Panc1 (cell line): ENCODE measurements at regions not wholly inside any gene's neighbourhood (a gene's known extent, or its start where the extent isn't known, plus 50 kb on each side); places are given as distances from the start of the nearest gene placed in this dataset.

Experiments
- ATAC-seq: fragments of 200-7000 bp; cut with Tn5 transposase; 2 replicates; pipeline ENCODE4 v1.9.1; 2020; ENCODE audit warnings: mild to moderate bottlenecking, moderate library complexity
- BruUV-seq: library from RNA; stranded (reverse); fragments of 400-500 nt; replicated peaks from 2 replicates; lab custom pipeline; 2021; lab: Mats Ljungman, UMichigan
- CTCF ChIA-PET: fragments of 300-600 bp; sonication (Branson Sonifier 250); formaldehyde crosslinking; loops from one replicate; lab custom pipeline; 2022; ENCODE audit warnings: antibody characterized with exemption; lab: Charles Lee
- POLR2A ChIA-PET: fragments of 300-600 bp; sonication (Branson Sonifier 250); formaldehyde crosslinking; loops from one replicate; lab custom pipeline; 2022; ENCODE audit warnings: antibody characterized with exemption; lab: Charles Lee
- DNase-seq: peaks from one replicate; pipeline ENCODE4 v3.0.0-alpha.2; 2010; ENCODE audit warnings: low read depth, low spot score
- H3K27ac ChIP-seq: 2 replicates; pipeline ENCODE4 v1.5.1; 2011; ENCODE audit warnings: mild to moderate bottlenecking, low read length, inconsistent platforms
- H3K27me3 ChIP-seq: fragments of 200-500 bp; sonication (Bioruptor generic); 2 replicates; pipeline ENCODE4 v1.6.0; 2014; ENCODE audit warnings: low read length, inconsistent platforms; ENCODE audit not compliant: control insufficient read depth, insufficient read depth
- H3K36me3 ChIP-seq: fragments of 200-500 bp; sonication (Bioruptor generic); 2 replicates; pipeline ENCODE4 v1.5.1; 2014; ENCODE audit warnings: inconsistent platforms, mild to moderate bottlenecking, low read length, moderate library complexity; ENCODE audit not compliant: control insufficient read depth, insufficient read depth
- H3K4me1 ChIP-seq: 2 replicates; pipeline ENCODE4 v1.5.1; 2011; ENCODE audit warnings: inconsistent platforms, mild to moderate bottlenecking, low read length, moderate library complexity; ENCODE audit not compliant: control insufficient read depth, insufficient read depth
- H3K4me3 ChIP-seq, 2 experiments: 2 replicates each; pipeline ENCODE4 v1.5.1; 2011 to 2012; ENCODE audit warnings: low read depth in 2 of 2, low read length in 2 of 2, mild to moderate bottlenecking in 2 of 2, inconsistent platforms in 1 of 2, moderate library complexity in 1 of 2
- H3K9me3 ChIP-seq: fragments of 200-500 bp; sonication (Bioruptor generic); 2 replicates; pipeline ENCODE4 v1.5.1; 2014; ENCODE audit warnings: low read depth, mild to moderate bottlenecking, inconsistent platforms, low read length, moderate library complexity; ENCODE audit not compliant: control insufficient read depth, insufficient read depth
- CTCF ChIP-seq: fragments of 450-650 bp; IDR thresholded peaks from 2 replicates; pipeline ENCODE4 v1.5.1; 2017; ENCODE audit warnings: mild to moderate bottlenecking
- POLR2AphosphoS5 ChIP-seq: IDR thresholded peaks from 2 replicates; pipeline ENCODE4 v1.6.1; 2012; ENCODE audit warnings: mild to moderate bottlenecking, low read depth, low read length, moderate library complexity
- REST ChIP-seq, 2 experiments: IDR thresholded peaks; 2 replicates each; pipeline ENCODE4 v1.6.1; 2011 to 2012; ENCODE audit warnings: low read depth in 2 of 2, control low read depth in 1 of 2, low read length in 1 of 2, mild to moderate bottlenecking in 1 of 2, moderate library complexity in 1 of 2; ENCODE audit not compliant: insufficient read depth in 1 of 2
- SIN3A ChIP-seq: IDR thresholded peaks from 2 replicates; pipeline ENCODE4 v1.6.1; 2012; ENCODE audit warnings: low read depth, mild to moderate bottlenecking, low read length, moderate library complexity, borderline replicate concordance; ENCODE audit not compliant: insufficient read depth
- TCF7L2 ChIP-seq: IDR thresholded peaks from 2 replicates; pipeline ENCODE4 v1.6.1; 2011; ENCODE audit warnings: mild to moderate bottlenecking, low read depth, low read length, inconsistent platforms
- in situ Hi-C: cut with HindIII; loops from 2 replicates; pipeline ENCODE4 v1.10.0; 2016; ENCODE audit warnings: low sequenced_read_pairs, low pct_unique_long_range_greater_than_20kb
- intact Hi-C: fragments of 100-400 bp; cut with micrococcal nuclease; formaldehyde crosslinking; loops from one replicate; pipeline ENCODE4 v1.10.0; 2022; ENCODE audit not compliant: unreplicated experiment

- Histone ChIP-seq H3K9me3 (no peaks in the 10 kb centered on the region), H3K27ac (no peak overlapping the region), H3K36me3 (no peaks in the 10 kb centered on the region), H3K4me1 (no peaks in the 10 kb centered on the region), H3K4me3 (no peak overlapping the region), H3K27me3 (no peaks in the 10 kb centered on the region; the same call in 1 of the 2 replicates)
- in situ Hi-C loops (no loop called here), intact Hi-C loops (no loop called here)
- DNase-seq: no peak
- ChIA-PET POLR2A (no interaction called here), CTCF (no interaction called here)
- ATAC-seq: no peak
- no TSS peak for BruUV-seq
- TF ChIP-seq POLR2AphosphoS5: no peak
Observed at GRCh38 chr1:192756847-192757246, 52.0 kb upstream of the RGS2 start.

- Histone ChIP-seq H3K27me3 (no peaks in the 10 kb centered on the region; the same call in 1 of the 2 replicates), H3K27ac (no peak overlapping the region), H3K4me1 (no peaks in the 10 kb centered on the region), H3K4me3 (no peak overlapping the region), H3K36me3 (no peaks in the 10 kb centered on the region), H3K9me3 (no peaks in the 10 kb centered on the region)
- intact Hi-C loops: no loop called here
- ATAC-seq (no peak), DNase-seq (no peak)
- TF ChIP-seq REST (IDR thresholded peaks at IDR 0.05; ENCODE audit: insufficient read depth in 1 of 2, low read depth in 2 of 2, low read length in 1 of 2) (no peak), POLR2AphosphoS5 (no peak), CTCF (no peak), TCF7L2 (no peak), SIN3A (no peak)
- POLR2A ChIA-PET: no interaction called here
- no TSS peak for BruUV-seq
- in situ Hi-C loops: no loop called here
- CTCF ChIA-PET: no interaction called here
Observed at GRCh38 chr1:192758492-192758891, 50.3 kb upstream of the RGS2 start.
